H1 (cell line): ENCODE measurements at regions not wholly inside any gene's neighbourhood (a gene's known extent, or its start where the extent isn't known, plus 50 kb on each side); places are given as distances from the start of the nearest gene placed in this dataset.
"Not testable (repeated sequence)": the region's sequence is repeated elsewhere in the genome, so short reads cannot be mapped to it uniquely, and the experiment has no call there.

ENCODE experiments used
- CTCF ChIA-PET: fragments of 300-600 bp; sonication (Branson Sonifier 250); formaldehyde crosslinking; loops from one replicate; lab custom pipeline; 2021; ENCODE audit not compliant: partially characterized antibody; lab: Charles Lee
- POLR2A ChIA-PET: fragments of 300-600 bp; sonication (Branson Sonifier 250); formaldehyde crosslinking; loops from one replicate; lab custom pipeline; 2021; ENCODE audit warnings: inconsistent platforms; ENCODE audit not compliant: partially characterized antibody; lab: Charles Lee
- DNase-seq, 2 experiments: peaks; one replicate each; pipeline versions ENCODE4 v3.0.0 to v3.0.0-alpha.2; 2010 to 2022; ENCODE audit warnings: low spot score in 2 of 2, low read depth in 1 of 2, mixed read lengths in 1 of 2
- FAIRE-seq: peaks from 2 replicates; lab custom pipeline; 2011; peaks lifted over from hg19 to GRCh38; lab: Jason Lieb, UNC
- H2AFZ ChIP-seq: 2 replicates; pipeline ENCODE4 v1.8.1; 2012; ENCODE audit warnings: low read length, inconsistent platforms
- H2AK5ac ChIP-seq: 2 replicates; pipeline ENCODE4 v1.6.1; 2013; ENCODE audit warnings: low read depth, low read length
- H2BK120ac ChIP-seq: replicated peaks from 2 replicates; pipeline ENCODE3; 2013; ENCODE audit warnings: low read depth, low read length, inconsistent platforms
- H2BK12ac ChIP-seq: 2 replicates; pipeline ENCODE4 v1.6.1; 2013; ENCODE audit warnings: low read depth, low read length
- H2BK15ac ChIP-seq: 2 replicates; pipeline ENCODE4 v1.6.1; 2013; ENCODE audit warnings: low read length
- H2BK20ac ChIP-seq: 2 replicates; pipeline ENCODE4 v1.6.1; 2013; ENCODE audit warnings: low read length
- H2BK5ac ChIP-seq: 2 replicates; pipeline ENCODE4 v1.6.1; 2013; ENCODE audit warnings: low read depth, low read length
- H3K14ac ChIP-seq: 2 replicates; pipeline ENCODE4 v1.6.1; 2013; ENCODE audit warnings: inconsistent platforms; ENCODE audit not compliant: insufficient read length
- H3K18ac ChIP-seq: 2 replicates; pipeline ENCODE4 v1.6.1; 2013; ENCODE audit warnings: low read length; ENCODE audit errors: extremely low read depth
- H3K23ac ChIP-seq: 2 replicates; pipeline ENCODE4 v1.6.1; 2013; ENCODE audit warnings: inconsistent platforms; ENCODE audit not compliant: insufficient read length
- H3K23me2 ChIP-seq: 2 replicates; pipeline ENCODE4 v1.6.1; 2013; ENCODE audit warnings: low read depth, low read length
- H3K27ac ChIP-seq: 2 replicates; pipeline ENCODE4 v1.6.1; 2011; ENCODE audit warnings: low read depth, low read length, inconsistent platforms
- H3K27me3 ChIP-seq, 4 experiments: replicated peaks in 1 of 4; 1 replicate in 1 of 4; 2 replicates in 3 of 4; pipeline versions ENCODE4 v1.6.1 to v1.8.1; 2011 to 2013; ENCODE audit warnings: low read length in 3 of 4, mild to moderate bottlenecking in 3 of 4, inconsistent platforms in 2 of 4, mixed read lengths in 2 of 4, moderate library complexity in 1 of 4; ENCODE audit not compliant: control insufficient read depth in 3 of 4, insufficient read depth in 3 of 4; ENCODE audit errors: extremely low read depth in 1 of 4
- H3K36me3 ChIP-seq, 4 experiments: 2 replicates each; pipeline versions ENCODE4 v1.6.1 to v1.8.1; 2011 to 2013; ENCODE audit warnings: mild to moderate bottlenecking in 4 of 4, low read length in 3 of 4, moderate library complexity in 2 of 4, control low read depth in 1 of 4, inconsistent platforms in 1 of 4; ENCODE audit not compliant: insufficient read depth in 4 of 4, control insufficient read depth in 2 of 4
- H3K4ac ChIP-seq: replicated peaks from 2 replicates; pipeline ENCODE3; 2013; ENCODE audit warnings: low read length, low read depth, mixed read lengths, inconsistent platforms; ENCODE audit not compliant: insufficient read length
- H3K4me1 ChIP-seq, 4 experiments: replicated peaks in 1 of 4; 1 replicate in 1 of 4; 2 replicates in 3 of 4; pipeline versions ENCODE4 v1.6.1 to v1.8.1; 2011 to 2013; ENCODE audit warnings: low read length in 3 of 4, inconsistent platforms in 2 of 4, mixed read lengths in 1 of 4; ENCODE audit not compliant: insufficient read depth in 4 of 4, control insufficient read depth in 3 of 4
- H3K4me2 ChIP-seq, 2 experiments: 2 replicates each; pipeline versions ENCODE4 v1.6.1 to v1.8.1; 2011 to 2013; ENCODE audit warnings: low read depth in 2 of 2, low read length in 2 of 2, control low read depth in 1 of 2, inconsistent platforms in 1 of 2, mild to moderate bottlenecking in 1 of 2; ENCODE audit not compliant: insufficient read depth in 1 of 2
- H3K4me3 ChIP-seq, 4 experiments: fragments of 200-600, 300-600 bp in 1 of 4; sonication (generic), shearing (Covaris generic), sonication (Bioruptor Twin) in 1 of 4; 2 replicates each; pipeline versions ENCODE4 v1.5.1 to v1.8.1; 2011 to 2016; ENCODE audit warnings: low read length in 4 of 4, low read depth in 3 of 4, control low read depth in 2 of 4, inconsistent platforms in 2 of 4, mild to moderate bottlenecking in 2 of 4, mixed read lengths in 1 of 4, moderate library complexity in 1 of 4; ENCODE audit not compliant: insufficient read depth in 2 of 4; ENCODE audit errors: extremely low read depth in 1 of 4
- H3K56ac ChIP-seq: replicated peaks from 2 replicates; pipeline ENCODE3; 2013; ENCODE audit warnings: low read depth, mild to moderate bottlenecking, mixed read lengths, low read length, inconsistent platforms; ENCODE audit not compliant: insufficient read length
- H3K79me1 ChIP-seq: 2 replicates; pipeline ENCODE4 v1.6.1; 2013; ENCODE audit warnings: low read depth, low read length, control low read depth
- H3K79me2 ChIP-seq, 2 experiments: 2 replicates each; pipeline versions ENCODE4 v1.6.1 to v1.8.1; 2012 to 2013; ENCODE audit warnings: low read length in 2 of 2, mild to moderate bottlenecking in 2 of 2, inconsistent platforms in 1 of 2; ENCODE audit not compliant: insufficient read depth in 2 of 2, control insufficient read depth in 1 of 2
- H3K9ac ChIP-seq, 4 experiments: replicated peaks in 1 of 4; 1 replicate in 1 of 4; 2 replicates in 3 of 4; pipeline versions ENCODE4 v1.6.1 to v1.8.1; 2011 to 2013; ENCODE audit warnings: low read depth in 3 of 4, low read length in 3 of 4, control low read depth in 2 of 4, mild to moderate bottlenecking in 2 of 4, moderate library complexity in 2 of 4, inconsistent platforms in 1 of 4; ENCODE audit errors: extremely low read depth in 1 of 4
- H3K9me3 ChIP-seq, 2 experiments: 2 replicates each; pipeline versions ENCODE4 v1.6.1 to v1.8.1; 2012 to 2013; ENCODE audit warnings: mild to moderate bottlenecking in 2 of 2, moderate library complexity in 2 of 2, control low read depth in 1 of 2, inconsistent platforms in 1 of 2, low read depth in 1 of 2, low read length in 1 of 2, mixed read lengths in 1 of 2; ENCODE audit not compliant: insufficient read depth in 2 of 2
- H4K20me1 ChIP-seq, 2 experiments: replicated peaks in 1 of 2; 2 replicates each; pipeline versions ENCODE3 to v1.8.1; 2011 to 2013; ENCODE audit warnings: inconsistent platforms in 2 of 2, low read length in 2 of 2, mild to moderate bottlenecking in 1 of 2; ENCODE audit not compliant: insufficient read depth in 2 of 2, control insufficient read depth in 1 of 2
- H4K5ac ChIP-seq: 2 replicates; pipeline ENCODE4 v1.6.1; 2013; ENCODE audit warnings: low read length, low read depth, mixed read lengths, inconsistent platforms; ENCODE audit not compliant: insufficient read length
- H4K8ac ChIP-seq: 2 replicates; pipeline ENCODE4 v1.8.0; 2013; ENCODE audit warnings: mild to moderate bottlenecking, moderate library complexity, low read length, inconsistent platforms; ENCODE audit not compliant: insufficient read depth; ENCODE audit errors: extremely low read depth
- H4K91ac ChIP-seq: replicated peaks from 2 replicates; pipeline ENCODE3; 2013; ENCODE audit warnings: low read length, mixed read lengths, inconsistent platforms; ENCODE audit not compliant: insufficient read length
- MAX ChIP-seq: IDR thresholded peaks from 2 replicates; pipeline ENCODE4 v1.6.1; 2012; ENCODE audit warnings: inconsistent platforms
- WGBS, 2 experiments: shearing (Covaris generic) in 1 of 2; methylation state at CpG; one replicate each; pipeline versions ENCODE4 v1.1.6 to v1.1.7; 2013 to 2015; ENCODE audit warnings: low lambda C conversion rate in 2 of 2, mixed read lengths in 2 of 2, inconsistent platforms in 1 of 2, low coverage in 1 of 2, missing lambda C conversion rate in 1 of 2; ENCODE audit not compliant: insufficient replicate concordance in 2 of 2, insufficient coverage in 1 of 2, insufficient read length in 1 of 2; ENCODE audit errors: extremely low coverage in 1 of 2, missing lambda C conversion rate in 1 of 2; 5-methylcytosine and 5-hydroxymethylcytosine counted together

- H4K5ac ChIP-seq, H3K9ac ChIP-seq, H2AK5ac ChIP-seq, H3K4ac ChIP-seq, H4K8ac ChIP-seq, POLR2A ChIA-PET, H2BK5ac ChIP-seq, H3K4me2 ChIP-seq, H3K4me3 ChIP-seq, H2BK120ac ChIP-seq, H2AFZ ChIP-seq, H2BK15ac ChIP-seq, DNase-seq, FAIRE-seq, H3K4me1 ChIP-seq, H3K23me2 ChIP-seq, H2BK20ac ChIP-seq, H3K27me3 ChIP-seq, H3K36me3 ChIP-seq, H3K18ac ChIP-seq: not testable (repeated sequence)
- TF ChIP-seq MAX, result 0 out of 2 replicates have a peak, but pooled peaks have one; percentile 12
- TF ChIP-seq, all 59 proteins: peak for 1; not testable (repeated sequence) for 58
- not testable (repeated sequence) for H4K91ac ChIP-seq, H4K20me1 ChIP-seq, H3K56ac ChIP-seq, H3K14ac ChIP-seq, H2BK12ac ChIP-seq, H3K27ac ChIP-seq, H3K23ac ChIP-seq, H3K79me2 ChIP-seq, H3K9me3 ChIP-seq, H3K79me1 ChIP-seq
- CTCF ChIA-PET, result interaction anchor here (0.6 to 3.0 kb wide), 2 partner anchors 17 to 116 kb away, joined by 3 to 8 read pairs; no protein-coding TSS in a partner anchor
- 61% methylated on average over 13 of the region's 28 CpGs; no CpG with 5 or more reads in 1 of the 2 experiments for WGBS, 2 experiments
Observed at GRCh38 chr20:48367541-48368358, 460.0 kb downstream of the PREX1 start.
